D721Med (cell line): ENCODE measurements at regions not wholly inside any gene's neighbourhood (a gene's known extent, or its start where the extent isn't known, plus 50 kb on each side); places are given as distances from the start of the nearest gene placed in this dataset.
"Not testable (repeated sequence)": the region's sequence is repeated elsewhere in the genome, so short reads cannot be mapped to it uniquely, and the experiment has no call there.

Experiments used
- DNase-seq: peaks from one replicate; pipeline ENCODE4 v3.0.0; 2011; ENCODE audit warnings: low spot score; ENCODE audit not compliant: insufficient read length
- FAIRE-seq: peaks from 2 replicates; lab custom pipeline; 2011; peaks lifted over from hg19 to GRCh38; lab: Jason Lieb, UNC
- CTCF ChIP-seq: IDR thresholded peaks from 2 replicates; pipeline ENCODE4 v1.5.1; 2012; ENCODE audit warnings: mild to moderate bottlenecking, control low read depth; ENCODE audit not compliant: insufficient read depth; ENCODE audit errors: missing control alignments

DNA sequence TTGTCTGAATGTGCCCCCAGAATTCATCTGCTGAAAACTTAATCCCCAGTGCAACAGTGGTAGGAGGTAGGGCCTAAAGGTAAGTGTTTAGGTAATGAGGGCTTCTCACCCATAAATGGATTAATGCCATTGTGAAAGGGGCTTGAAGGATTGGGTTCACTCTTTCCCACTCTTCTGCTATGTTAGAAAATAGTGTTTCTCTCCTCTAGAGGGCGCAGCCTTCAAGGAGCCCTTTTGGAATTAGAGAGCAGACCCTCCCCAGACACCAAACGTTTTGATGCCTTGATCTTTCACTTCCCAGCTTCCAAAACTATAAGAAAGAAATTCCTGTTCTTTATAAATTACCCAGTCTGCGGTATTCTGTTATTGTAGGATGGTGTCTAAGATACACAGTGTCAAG, 706.4 kb downstream of the SMARCA1 start:
- peak; percentile 39 for TF ChIP-seq CTCF
- peak; percentile 60 for FAIRE-seq
- no peak for DNase-seq

- DNase-seq (no peak), FAIRE-seq (no peak)
- TF ChIP-seq CTCF: no peak
These were observed 715.9 kb downstream of the SMARCA1 start for GRCh38 chrX:128807367-128807766.

DNA sequence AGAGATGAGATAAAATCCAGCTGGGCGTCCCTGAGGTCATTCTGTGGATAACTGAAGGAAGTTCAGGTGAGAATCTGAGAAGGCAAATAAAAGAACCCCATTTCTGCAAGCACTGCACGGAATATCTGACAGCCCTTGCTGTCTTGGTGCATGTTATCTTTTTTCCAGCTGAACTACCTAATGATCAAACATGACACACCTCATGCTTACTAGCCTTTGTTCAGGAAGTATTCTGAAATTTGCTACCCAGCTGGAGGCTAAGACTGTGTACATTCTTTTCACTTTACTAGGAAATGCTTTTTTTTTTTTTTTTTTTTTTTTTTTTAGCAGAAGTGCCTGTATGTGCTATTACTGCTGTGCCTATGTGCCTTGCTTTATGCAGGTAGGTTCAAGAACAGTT, 718.1 kb downstream of the SMARCA1 start:
- FAIRE-seq: no peak
- DNase-seq: no peak
- TF ChIP-seq CTCF: no peak

DNA sequence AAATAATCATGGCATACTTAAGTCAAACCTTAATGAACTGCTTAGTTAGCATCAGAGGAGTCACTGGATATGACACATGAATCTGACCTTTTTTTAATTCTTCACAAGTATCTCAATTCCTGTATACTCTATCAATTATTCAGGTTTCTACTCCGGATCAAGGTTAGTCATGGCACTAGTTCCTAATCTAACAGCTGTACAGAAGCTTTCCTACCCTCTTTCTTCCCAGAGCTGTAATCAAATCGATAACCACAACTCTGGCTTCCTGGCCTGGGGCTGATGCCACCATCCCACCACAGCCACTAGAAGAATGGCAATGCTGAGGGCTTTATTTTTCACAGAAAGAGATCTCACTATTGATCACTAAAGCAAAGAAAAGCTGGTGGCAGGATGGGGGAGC, 718.5 kb downstream of the SMARCA1 start:
- DNase-seq (no peak), FAIRE-seq (no peak)
- TF ChIP-seq CTCF: no peak

- FAIRE-seq (no peak), DNase-seq (no peak)
- peak; percentile 12 for TF ChIP-seq CTCF
These were observed 723.2 kb downstream of the SMARCA1 start for GRCh38 chrX:128800138-128800537.

DNA sequence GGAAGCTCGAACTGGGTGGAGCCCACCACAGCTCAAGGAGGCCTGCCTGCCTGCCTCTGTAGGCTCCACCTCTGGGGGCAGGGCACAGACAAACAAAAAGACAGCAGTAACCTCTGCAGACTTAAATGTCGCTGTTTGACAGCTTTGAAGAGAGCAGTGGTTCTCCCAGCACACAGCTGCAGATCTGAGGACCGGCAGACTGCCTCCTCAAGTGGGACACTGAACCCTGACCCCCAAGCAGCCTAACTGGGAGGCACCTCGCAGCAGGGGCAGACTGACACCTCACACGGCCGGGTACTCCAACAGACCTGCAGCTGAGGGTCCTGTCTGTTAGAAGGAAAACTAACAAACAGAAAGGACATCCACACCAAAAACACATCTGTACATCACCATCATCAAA, 730.9 kb upstream of the ACTRT1 start:
- FAIRE-seq, DNase-seq: not testable (repeated sequence)

GRCh38 chrX:128781506-128781905, 729.3 kb upstream of the ACTRT1 start:
- DNase-seq: no peak
- FAIRE-seq: no peak
- peak; percentile 43 for TF ChIP-seq CTCF

DNA sequence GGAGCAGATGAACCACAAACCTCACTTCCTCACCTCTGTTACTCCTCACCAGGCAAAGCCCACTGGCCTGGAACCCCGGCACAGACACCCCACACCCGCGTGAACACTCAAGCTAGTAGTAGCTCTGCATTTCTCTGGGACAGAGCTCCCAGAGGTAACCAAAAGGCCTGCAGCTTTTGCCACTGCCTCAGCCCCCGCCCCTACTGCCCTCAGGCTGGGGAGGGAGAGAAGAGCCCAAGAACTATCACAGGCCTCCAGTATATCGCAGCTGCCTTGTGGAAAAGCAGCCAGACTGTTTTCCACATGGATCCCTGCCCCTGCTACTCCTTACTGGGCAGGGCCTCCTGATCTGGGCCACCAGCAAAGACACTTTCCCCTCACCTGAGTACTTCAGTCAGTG, 728.7 kb upstream of the ACTRT1 start:
- no peak for TF ChIP-seq CTCF
- FAIRE-seq (no peak), DNase-seq (no peak)
